GM23338 (cell line): ENCODE measurements at regions not wholly inside any gene's neighbourhood (a gene's known extent, or its start where the extent isn't known, plus 50 kb on each side); places are given as distances from the start of the nearest gene placed in this dataset.

ENCODE experiments used
- ATAC-seq: fragments of 200-7000 bp; cut with Tn5 transposase; 3 replicates; pipeline ENCODE4 v1.9.1; 2020
- DNase-seq: peaks from one replicate; pipeline ENCODE4 v3.0.0-alpha.2; 2015; ENCODE audit warnings: low spot score
- H2AFZ ChIP-seq: fragments of 200-600 bp; sonication (generic); 2 replicates; pipeline ENCODE4 v1.8.0; 2016; ENCODE audit warnings: antibody characterized with exemption, mild to moderate bottlenecking, moderate library complexity
- H3F3A ChIP-seq: fragments of 200-600 bp; sonication (generic); replicated peaks from 2 replicates; pipeline ENCODE4 v1.8.0; 2017; ENCODE audit warnings: antibody characterized with exemption, mixed run types, low read depth
- H3K27ac ChIP-seq: fragments of 200-600 bp; sonication (generic); 2 replicates; pipeline ENCODE4 v1.6.1; 2016; ENCODE audit warnings: low read depth
- H3K27me3 ChIP-seq: fragments of 200-600 bp; sonication (generic); 2 replicates; pipeline ENCODE4 v1.8.0; 2016; ENCODE audit warnings: mild to moderate bottlenecking, mixed run types, moderate library complexity; ENCODE audit not compliant: insufficient read depth
- H3K36me3 ChIP-seq: fragments of 200-600 bp; sonication (generic); 2 replicates; pipeline ENCODE4 v1.8.0; 2016; ENCODE audit warnings: mild to moderate bottlenecking; ENCODE audit not compliant: insufficient read depth
- H3K4me1 ChIP-seq: fragments of 200-600 bp; sonication (generic); 2 replicates; pipeline ENCODE4 v1.8.0; 2016; ENCODE audit warnings: mild to moderate bottlenecking, moderate library complexity; ENCODE audit not compliant: insufficient read depth
- H3K4me2 ChIP-seq: fragments of 200-600 bp; sonication (generic); 2 replicates; pipeline ENCODE4 v1.7.1; 2017; ENCODE audit warnings: mixed run types
- H3K4me3 ChIP-seq: fragments of 200-600 bp; sonication (generic); 2 replicates; pipeline ENCODE4 v1.6.1; 2016; ENCODE audit warnings: mixed run types
- H3K79me2 ChIP-seq: fragments of 200-600 bp; sonication (generic); replicated peaks from 2 replicates; pipeline ENCODE4 v1.8.0; 2017; ENCODE audit warnings: mild to moderate bottlenecking; ENCODE audit not compliant: insufficient read depth
- H3K9me2 ChIP-seq: fragments of 200-600 bp; sonication (generic); 2 replicates; pipeline ENCODE4 v1.8.0; 2017; ENCODE audit not compliant: insufficient read depth
- H4K20me1 ChIP-seq: fragments of 200-600 bp; sonication (generic); replicated peaks from 2 replicates; pipeline ENCODE4 v1.8.0; 2017; ENCODE audit warnings: mild to moderate bottlenecking; ENCODE audit not compliant: insufficient read depth
- H3K27ac Mint-ChIP-seq: 2 replicates; pipeline ENCODE4 v1.8.0; 2020; ENCODE audit warnings: inconsistent platforms, mild to moderate bottlenecking, moderate library complexity, mixed read lengths
- H3K27me3 Mint-ChIP-seq: 3 replicates; pipeline ENCODE4 v1.8.0; 2022; ENCODE audit warnings: low read depth, mild to moderate bottlenecking, moderate library complexity, mixed read lengths, inconsistent platforms; ENCODE audit not compliant: insufficient read depth, poor library complexity
- H3K36me3 Mint-ChIP-seq: 3 replicates; pipeline ENCODE4 v1.8.0; 2021; ENCODE audit warnings: low read depth, mild to moderate bottlenecking, inconsistent platforms, moderate library complexity, mixed read lengths
- H3K4me1 Mint-ChIP-seq: 3 replicates; pipeline ENCODE4 v1.8.0; 2020; ENCODE audit warnings: mild to moderate bottlenecking, inconsistent platforms, mixed read lengths
- H3K4me3 Mint-ChIP-seq: 3 replicates; pipeline ENCODE4 v1.8.0; 2021; ENCODE audit warnings: moderate library complexity, mild to moderate bottlenecking, inconsistent platforms, mixed read lengths
- H3K9me3 Mint-ChIP-seq: 3 replicates; pipeline ENCODE4 v1.8.0; 2020; ENCODE audit warnings: moderate library complexity, mild to moderate bottlenecking, inconsistent platforms, mixed read lengths
- CREB1 ChIP-seq: fragments of 250-450 bp; sonication (Bioruptor Pico); IDR thresholded peaks from 2 replicates; pipeline ENCODE4 v1.5.0; 2020; ENCODE audit warnings: low read depth, mild to moderate bottlenecking, moderate library complexity
- CTCF ChIP-seq, 2 experiments: fragments of 200-600 bp in 1 of 2; sonication (generic) in 1 of 2; conservative IDR thresholded peaks; 2 replicates each; pipeline versions ENCODE4 v1.5.1 to v1.6.1; 2016 to 2017; ENCODE audit warnings: antibody characterized with exemption in 2 of 2, low read depth in 2 of 2, mild to moderate bottlenecking in 2 of 2, moderate library complexity in 1 of 2
- EZH2 ChIP-seq: fragments of 200-600 bp; sonication (generic); IDR thresholded peaks from one replicate; pipeline ENCODE4 v1.8.0; 2017; ENCODE audit warnings: antibody characterized with exemption, mild to moderate bottlenecking, low read depth; ENCODE audit not compliant: unreplicated experiment
- EZH2phosphoT487 ChIP-seq: fragments of 200-600 bp; sonication (generic); IDR thresholded peaks from one replicate; pipeline ENCODE4 v1.8.1; 2018; ENCODE audit warnings: antibody characterized with exemption; ENCODE audit not compliant: unreplicated experiment
- JUNB ChIP-seq: IDR thresholded peaks from one replicate; pipeline ENCODE4 v1.6.1; 2016; ENCODE audit warnings: antibody characterized with exemption; ENCODE audit not compliant: unreplicated experiment
- POLR2AphosphoS5 ChIP-seq: IDR thresholded peaks from 2 replicates; pipeline ENCODE4 v1.6.1; 2016; ENCODE audit warnings: antibody characterized with exemption, low read depth
- REST ChIP-seq: IDR thresholded peaks from one replicate; pipeline ENCODE4 v1.6.1; 2018; ENCODE audit warnings: antibody characterized with exemption; ENCODE audit not compliant: unreplicated experiment
- STAT1 ChIP-seq: IDR thresholded peaks from one replicate; pipeline ENCODE4 v1.6.1; 2016; ENCODE audit warnings: antibody characterized with exemption; ENCODE audit not compliant: unreplicated experiment
- ZNF114 ChIP-seq: fragments of 250-450 bp; sonication (Bioruptor Pico); IDR thresholded peaks from 2 replicates; pipeline ENCODE4 v1.5.0; 2020; ENCODE audit warnings: mild to moderate bottlenecking, moderate library complexity
- ZNF331 ChIP-seq: fragments of 250-450 bp; sonication (Bioruptor Pico); IDR thresholded peaks from 2 replicates; pipeline ENCODE4 v1.5.0; 2020; ENCODE audit warnings: low read depth, mild to moderate bottlenecking, moderate library complexity

- no peak for TF ChIP-seq REST
- no peak for TF ChIP-seq EZH2phosphoT487
- TF ChIP-seq ZNF331 (CRISPR knock-in tag), result no peak
Measured at GRCh38 chr2:8036366-8036765, 645.5 kb upstream of the ID2 start (continued).

GRCh38 chr2:8039732-8040131 lies 642.1 kb upstream of the ID2 start:
- no peak overlapping the region for H3K27ac ChIP-seq
- H3K4me2 ChIP-seq, result no peak overlapping the region
- Mint-ChIP-seq H3K36me3 (peaks cover 11% of the 10 kb centered on the region; the same call in 2 of the 3 replicates), H3K27me3 (peaks cover 5% of the 10 kb centered on the region), H3K27ac (no peak overlapping the region), H3K9me3 (peaks cover 15% of the 10 kb centered on the region), H3K4me3 (no peak overlapping the region), H3K4me1 (no peaks in the 10 kb centered on the region; the same call in 2 of the 3 replicates)
- no peak overlapping the region for H3K4me3 ChIP-seq
- no peaks in the 10 kb centered on the region for H3K27me3 ChIP-seq
- no peaks in the 10 kb centered on the region for H3K79me2 ChIP-seq
- 0 out of 2 replicates have a peak overlapping the region, but pooled peaks have one; percentile 52 for H2AFZ ChIP-seq
- no peaks in the 10 kb centered on the region for H4K20me1 ChIP-seq
- ATAC-seq (no peak), DNase-seq (no peak)
- H3K36me3 ChIP-seq, result no peaks in the 10 kb centered on the region
- H3K9me2 ChIP-seq, result peaks cover 15% of the 10 kb centered on the region; the same call in 1 of the 2 replicates
- H3F3A ChIP-seq, result no peaks in the 10 kb centered on the region
- no peaks in the 10 kb centered on the region for H3K4me1 ChIP-seq
- TF ChIP-seq EZH2 (no peak), CTCF (conservative IDR thresholded peaks at IDR 0.05; ENCODE audit: low read depth in 2 of 2) (no peak), STAT1 (no peak), JUNB (no peak), CREB1 (CRISPR knock-in tag) (no peak), ZNF114 (CRISPR knock-in tag) (no peak), EZH2phosphoT487 (no peak), REST (no peak), POLR2AphosphoS5 (no peak), ZNF331 (CRISPR knock-in tag) (no peak)
